NOMO-1 (cell line): ENCODE measurements at regions not wholly inside any gene's neighbourhood (a gene's known extent, or its start where the extent isn't known, plus 50 kb on each side); places are given as distances from the start of the nearest gene placed in this dataset.
"Not testable (repeated sequence)": the region's sequence is repeated elsewhere in the genome, so short reads cannot be mapped to it uniquely, and the experiment has no call there.

Experiments used
- DNase-seq, 2 experiments: peaks; one replicate each; lab custom pipeline; 2025; ENCODE audit not compliant: unreplicated experiment in 2 of 2; lab: John Stamatoyannopoulos, UW

DNA sequence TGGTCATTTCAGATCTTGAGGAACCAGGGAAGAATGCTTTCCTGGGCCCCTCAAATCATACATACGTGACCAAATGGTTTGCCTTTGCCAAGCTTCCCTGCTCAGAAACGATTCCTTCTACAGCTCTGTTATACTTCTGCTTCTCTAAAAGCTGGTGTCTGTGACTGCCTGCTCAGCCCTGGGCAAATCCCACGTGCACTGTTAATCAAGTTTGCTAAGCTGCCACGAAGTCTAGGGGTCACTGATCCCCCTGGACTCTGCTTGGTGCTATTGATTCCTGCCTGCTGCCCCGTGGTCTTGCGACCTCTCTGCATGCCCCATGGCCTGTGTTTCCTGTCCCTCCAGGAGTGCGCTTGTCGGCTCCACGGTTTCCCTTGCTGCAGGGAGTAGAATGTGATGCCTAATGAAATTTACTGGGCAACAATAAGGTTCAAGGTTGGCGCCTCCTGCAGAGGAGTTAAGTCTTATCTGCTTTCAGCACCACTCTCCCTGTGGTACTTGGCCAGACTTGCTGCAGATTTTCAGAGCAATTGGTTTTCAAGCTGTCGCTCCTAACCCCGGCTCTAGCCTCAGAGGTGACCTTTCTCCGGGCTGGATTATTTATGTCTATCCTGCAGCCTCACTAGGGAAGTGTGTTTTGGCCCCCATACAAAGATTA is 201.6 kb upstream of the FZD8 start:
- DNase-seq = no peak

DNA sequence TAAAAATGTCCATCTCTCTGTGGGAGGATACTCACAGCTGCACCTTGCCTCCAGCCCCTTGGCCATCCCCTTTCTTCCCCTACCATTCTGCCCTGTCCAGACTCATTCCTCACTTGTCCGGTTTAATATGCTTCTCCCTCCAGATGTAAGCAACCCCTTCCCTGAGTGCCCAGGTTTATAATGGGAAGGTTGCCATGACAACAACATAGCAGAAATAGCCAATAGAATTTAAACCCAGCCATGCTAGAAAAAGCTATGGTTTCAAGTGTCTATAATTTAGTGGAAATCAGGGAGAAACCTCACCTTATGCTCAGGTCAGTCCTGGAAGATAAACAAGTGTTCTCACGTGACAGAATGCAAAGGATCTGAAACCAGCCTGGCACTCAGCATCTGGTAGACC is 196.0 kb upstream of the FZD8 start:
- no peak for DNase-seq

DNA sequence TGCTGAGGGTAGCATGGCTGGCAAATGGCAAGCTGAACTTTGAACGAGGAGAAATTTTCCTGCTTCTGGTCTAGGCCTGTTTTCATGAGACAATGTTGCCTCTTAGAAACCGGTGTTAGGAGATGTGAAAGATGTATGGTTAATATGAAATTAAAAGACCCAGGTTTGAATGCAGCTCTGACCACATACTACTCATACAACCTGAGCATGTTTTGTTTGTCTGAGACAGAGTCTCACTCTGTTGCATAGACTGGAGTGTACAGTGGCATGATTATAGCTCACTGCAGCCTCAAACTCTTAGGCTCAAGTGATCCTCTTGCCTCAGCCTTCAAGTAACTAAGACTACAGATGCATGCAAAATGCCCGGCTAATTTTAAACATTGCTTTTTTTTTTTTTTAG is 193.4 kb upstream of the FZD8 start:
- no peak for DNase-seq

DNA sequence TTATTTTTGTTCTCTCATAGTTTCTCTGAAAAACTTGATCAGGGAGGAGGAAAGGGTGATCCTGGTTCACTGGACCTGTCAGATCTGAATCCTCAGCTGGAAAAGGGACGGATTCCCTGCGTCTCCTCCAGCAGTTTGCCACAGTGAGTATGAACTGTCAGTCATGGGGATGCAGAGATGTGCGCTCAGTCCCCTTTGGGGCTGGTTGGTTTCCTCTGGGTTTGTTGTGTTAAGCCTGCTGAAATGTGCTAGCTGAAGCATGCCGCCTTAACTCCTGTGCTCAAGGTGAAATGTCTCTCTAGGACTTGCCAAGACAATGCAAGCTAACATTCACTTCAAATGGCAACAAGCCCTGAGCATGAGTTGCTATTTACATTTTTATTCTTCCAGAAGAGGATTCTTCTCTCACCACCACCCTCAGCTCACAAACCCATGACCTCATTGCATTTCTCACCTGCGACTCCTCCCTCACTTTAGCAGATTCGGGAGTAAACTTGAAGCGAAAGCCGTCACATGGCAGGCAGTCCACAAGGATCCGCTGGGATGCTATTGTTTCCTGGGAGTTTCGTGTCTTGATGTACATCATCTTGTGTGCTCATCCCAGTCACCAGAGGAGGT is 192.9 kb upstream of the FZD8 start:
- no peak for DNase-seq

DNA sequence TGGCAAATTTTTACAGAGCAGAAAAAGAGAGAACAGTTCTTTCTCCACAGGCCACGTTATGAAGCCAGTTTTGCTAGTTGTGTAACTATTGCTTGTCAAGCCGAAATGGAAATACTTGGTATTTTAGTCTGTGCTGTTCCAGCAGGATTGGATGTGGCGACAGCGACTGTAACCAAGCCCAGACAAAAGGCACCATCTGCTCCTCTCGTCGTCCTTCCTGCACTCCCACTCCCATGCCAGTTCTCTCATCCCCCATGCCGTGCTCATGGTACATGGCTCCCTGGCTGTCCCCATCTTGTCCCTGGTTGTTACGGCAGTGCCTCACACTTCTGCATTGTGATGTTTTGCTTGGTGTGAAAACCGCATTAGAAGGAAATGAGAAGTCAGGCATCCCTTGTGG is 185.7 kb upstream of the FZD8 start:
- DNase-seq = no peak

DNA sequence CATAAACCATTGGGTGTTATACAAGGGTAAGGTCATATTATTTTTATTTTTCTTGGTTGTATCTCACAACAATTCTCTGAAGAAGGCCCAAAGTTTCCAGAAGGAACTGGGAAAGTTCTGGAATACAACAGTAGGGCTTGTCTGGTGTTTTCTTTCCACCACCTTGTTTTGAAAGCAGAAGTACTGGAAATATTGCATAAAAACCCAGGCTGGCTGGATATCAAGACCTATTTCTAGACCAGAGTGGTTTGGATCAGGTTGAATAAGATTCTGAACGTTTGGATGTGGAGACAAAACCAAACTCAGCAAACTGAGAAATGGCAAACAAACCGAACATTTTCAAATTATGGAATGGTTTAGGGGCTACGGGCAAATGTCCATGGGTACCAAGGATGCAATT is 182.6 kb upstream of the FZD8 start:
- DNase-seq = no peak

DNA sequence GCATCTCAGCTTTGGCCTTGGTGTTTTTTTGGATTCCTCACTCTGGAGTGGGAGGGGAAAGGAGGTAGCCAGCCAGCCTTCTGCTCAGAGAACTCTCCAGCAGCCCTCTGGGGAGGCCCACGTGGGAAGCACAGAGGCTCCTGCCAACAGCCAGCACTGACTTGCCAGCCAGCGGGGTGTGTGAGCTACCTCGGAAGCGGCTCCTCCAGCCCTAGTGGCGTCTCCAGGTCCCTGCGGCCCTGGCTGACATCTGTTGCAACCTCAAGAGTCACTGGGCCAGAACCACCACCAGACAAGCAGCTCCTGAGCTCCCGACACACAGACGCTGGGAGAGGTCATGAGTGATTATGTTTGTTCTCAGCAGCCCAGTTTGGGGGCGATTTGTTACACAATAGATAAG is 180.2 kb upstream of the FZD8 start:
- DNase-seq = no peak

DNA sequence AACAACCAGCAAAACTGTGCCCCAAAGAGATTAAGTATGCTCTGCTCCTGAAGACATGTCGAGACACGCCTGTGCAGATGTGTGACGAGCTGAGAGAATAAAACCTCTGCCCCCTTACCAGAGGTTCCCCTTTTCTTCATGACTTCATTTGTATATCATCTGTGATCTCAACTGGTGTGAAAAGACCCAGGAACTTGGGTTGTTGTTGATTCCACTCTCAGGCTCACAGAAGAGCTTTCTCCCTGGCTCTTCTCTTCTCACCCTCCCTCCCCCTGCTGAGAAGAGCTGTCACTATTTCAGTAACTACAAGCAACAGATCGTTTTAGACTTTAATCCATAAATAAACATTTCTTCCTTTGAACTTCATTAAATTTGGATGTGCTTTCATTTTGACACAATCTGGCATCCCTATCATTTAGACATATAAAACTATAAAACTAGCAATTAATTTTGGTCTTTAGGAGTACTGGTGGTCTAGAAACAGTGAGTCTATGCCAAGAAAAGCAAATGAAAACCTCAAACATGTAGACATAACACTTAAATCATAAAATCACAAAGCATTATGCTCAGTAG is 179.3 kb upstream of the FZD8 start:
- peak; percentile 7 to 41 for DNase-seq

DNA sequence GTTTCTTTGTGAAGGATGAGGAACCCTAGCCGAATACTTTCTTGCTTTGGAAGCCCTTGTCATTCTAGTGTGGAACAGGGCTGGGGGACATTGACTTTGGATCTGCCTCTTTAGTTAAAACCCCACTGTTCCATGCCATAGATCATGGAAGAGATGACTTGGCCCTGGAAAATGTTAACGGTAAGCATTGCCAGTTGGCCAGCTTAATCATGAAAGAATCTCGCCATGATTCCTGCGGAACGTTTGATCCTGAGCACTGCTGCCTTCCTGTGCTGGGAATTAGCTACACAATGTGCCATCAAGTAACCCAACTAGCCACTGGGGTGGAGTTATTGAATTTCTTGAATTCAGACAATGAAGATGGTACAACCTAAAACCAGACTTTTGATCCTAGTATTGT is 177.6 kb upstream of the FZD8 start:
- no peak for DNase-seq

DNA sequence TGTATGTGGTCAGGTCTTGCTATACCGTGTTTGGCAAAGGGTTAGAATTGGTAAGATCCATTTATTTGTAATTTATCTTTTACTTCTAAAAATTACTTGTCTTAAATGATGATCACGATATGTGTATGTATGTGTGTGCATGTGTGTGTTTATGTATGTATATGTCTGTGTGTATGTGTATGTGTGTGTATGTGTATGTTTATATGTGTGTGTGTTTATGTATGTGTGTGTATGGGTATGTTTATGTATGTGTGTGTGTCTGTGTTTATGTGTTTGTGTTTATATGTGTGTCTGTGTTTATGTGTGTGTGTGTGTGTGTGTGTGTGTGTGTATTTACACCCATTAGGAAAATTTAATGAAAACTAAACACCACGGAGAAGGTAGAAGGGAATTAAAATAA is 176.9 kb upstream of the FZD8 start:
- DNase-seq = no peak

DNA sequence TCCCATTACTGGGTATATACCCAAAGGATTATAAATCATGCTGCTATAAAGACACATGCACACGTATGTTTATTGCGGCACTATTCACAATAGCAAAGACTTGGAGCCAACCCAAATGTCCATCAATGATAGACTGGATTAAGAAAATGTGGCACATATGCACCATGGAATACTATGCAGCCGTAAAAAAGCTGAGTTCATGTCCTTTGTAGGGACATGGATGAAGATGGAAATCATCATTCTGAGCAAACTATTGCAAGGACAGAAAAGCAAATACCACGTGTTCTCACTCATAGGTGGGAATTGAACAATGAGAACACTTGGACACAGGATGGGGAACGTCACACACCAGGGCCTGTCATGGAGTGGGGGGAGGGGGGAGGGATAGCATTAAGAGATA is 175.0 kb upstream of the FZD8 start:
- not testable (repeated sequence) for DNase-seq

DNA sequence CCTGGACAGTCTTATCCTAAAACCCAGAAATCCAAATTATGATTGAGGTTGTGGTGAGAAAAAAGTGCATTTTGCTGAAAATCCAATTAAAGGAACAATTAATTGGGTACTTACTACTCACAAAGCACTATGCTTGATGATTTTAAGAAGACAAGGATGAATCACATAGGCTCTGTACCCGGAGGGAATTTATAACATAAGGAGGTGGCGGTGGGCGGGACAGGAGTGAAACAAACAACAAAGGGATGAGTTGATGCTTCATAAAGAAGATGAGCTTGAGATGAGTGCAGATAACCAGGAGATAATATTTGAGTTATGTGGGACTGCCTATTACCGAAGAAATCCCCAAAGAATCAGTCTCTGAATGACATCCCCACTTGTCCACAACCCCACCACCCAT is 171.1 kb upstream of the FZD8 start:
- no peak for DNase-seq

DNA sequence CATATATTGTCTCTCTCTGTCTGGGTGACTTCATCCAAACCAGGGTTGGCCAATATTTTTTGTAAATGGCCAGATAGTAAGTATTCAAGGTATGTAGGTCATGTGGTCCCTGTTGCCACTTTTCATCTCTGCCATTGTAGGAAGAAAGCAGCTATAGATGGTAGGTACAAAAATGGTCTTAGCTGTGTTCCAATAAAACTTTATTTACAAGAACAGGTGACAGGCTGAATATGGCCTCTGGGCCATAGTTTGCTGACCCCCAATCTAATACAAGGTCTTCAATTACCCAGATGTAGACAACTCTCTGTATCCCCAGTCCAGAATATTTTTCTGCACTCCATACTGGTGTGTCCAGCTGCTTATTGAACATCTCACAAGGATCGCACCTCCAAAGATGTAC is 166.2 kb upstream of the FZD8 start:
- no peak for DNase-seq

DNA sequence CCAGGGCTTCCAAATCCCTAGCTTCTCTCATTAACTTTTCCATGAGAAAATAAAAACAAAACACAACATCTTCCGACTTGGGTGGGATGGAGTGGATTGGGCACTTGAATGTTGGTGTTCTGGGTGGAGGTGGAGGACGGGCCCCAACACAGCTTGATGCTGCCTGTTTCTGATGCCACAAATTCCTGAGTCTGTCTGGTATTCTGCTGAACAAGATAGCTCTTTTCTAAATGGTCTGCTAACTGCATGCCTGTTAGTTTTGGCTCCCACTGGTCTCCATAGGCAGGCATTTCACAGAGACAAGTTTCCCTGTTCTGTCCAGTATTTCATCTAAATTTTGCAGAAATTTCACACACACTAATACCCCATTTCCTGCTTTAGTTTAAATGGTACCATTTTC is 160.9 kb upstream of the FZD8 start:
- no peak for DNase-seq

DNA sequence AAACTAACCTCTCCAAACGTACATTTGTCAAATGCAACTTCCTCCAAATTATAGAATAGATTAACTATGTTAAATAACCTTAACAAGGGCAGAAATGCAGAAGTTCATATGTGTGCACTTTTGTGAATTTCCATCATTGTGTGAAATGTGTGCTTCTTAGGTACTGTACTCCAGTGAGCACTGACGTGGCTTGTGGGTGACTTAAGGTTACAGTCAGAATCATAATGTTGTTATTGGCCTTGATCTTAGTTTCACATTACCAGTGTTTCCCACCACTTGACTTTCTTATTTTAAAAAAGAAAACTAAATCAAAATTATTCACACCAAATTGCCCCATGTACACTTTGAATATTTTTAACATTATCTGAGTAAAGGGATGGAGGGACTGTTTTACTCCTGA is 155.1 kb upstream of the FZD8 start:
- DNase-seq = no peak

DNA sequence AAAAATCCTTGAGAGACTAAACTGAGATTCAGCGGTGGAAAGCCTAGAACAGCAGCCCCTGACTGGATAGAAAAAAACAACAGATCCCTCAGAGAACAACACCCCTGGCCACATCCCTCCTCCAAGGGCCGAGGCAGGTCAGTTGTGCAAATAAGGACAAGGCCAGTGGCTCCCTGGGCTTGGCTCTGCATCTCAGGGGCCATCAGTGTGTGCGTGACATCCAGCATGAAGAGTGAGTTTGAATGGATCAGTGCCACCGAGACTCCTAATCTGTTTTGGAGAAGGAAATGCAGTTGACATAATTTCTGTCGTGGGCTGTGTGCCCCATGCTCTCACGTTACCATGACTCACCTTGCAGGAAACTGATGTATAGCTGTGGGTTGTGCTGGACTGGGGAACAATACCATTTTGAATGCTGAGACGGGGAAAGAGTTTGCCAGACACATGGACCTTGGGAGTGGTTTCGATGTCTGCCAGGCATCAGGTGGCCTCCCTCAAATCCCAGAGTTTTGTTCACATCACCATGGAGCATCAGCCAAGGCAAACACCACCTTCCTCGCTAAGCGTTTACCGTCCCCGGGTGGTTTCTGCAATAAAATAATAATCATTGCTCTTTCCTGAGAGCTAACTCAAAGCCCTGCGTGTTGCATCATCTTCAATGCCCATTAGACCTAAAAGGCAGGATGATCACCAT is 153.2 kb upstream of the FZD8 start:
- DNase-seq = peak; percentile 32 to 37

DNA sequence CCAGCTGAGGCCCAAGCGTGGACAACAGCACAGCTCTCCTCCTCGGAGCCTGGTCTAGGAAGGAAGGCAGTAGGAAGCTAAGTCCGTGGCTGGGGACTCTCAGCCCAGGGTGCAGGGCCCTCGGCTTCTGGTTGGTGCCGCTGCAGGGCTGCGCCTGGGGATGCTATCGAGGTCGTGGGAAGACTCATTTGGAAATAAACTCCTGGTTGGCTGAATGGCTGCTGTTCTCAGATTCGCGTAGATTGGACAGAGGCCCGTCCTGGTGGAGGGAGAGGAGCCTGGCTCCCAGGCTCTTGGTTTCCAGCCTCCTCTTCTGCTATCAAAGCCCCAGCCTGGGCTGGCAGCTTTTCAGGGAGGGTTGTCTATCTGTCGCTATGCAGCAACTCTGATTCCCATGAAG is 152.6 kb upstream of the FZD8 start:
- DNase-seq = no peak

DNA sequence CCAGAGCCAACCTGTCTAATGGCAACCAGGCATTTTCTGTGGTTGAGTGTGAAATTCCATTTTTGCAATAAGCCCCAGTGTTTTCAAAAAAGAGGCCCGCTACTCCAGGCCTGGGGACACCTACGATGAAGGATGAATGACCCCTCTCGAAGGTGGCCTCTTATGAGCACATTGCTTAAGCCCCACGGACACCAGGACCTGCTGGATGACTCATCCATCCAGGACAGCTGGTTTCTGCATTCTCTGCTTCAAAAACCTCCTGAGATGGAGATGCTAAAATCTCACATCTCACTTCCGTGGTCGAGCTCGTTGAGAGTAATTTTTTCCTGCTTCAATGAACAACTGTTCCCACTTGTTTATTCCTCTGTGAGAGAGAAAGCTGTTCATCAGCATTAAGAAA is 150.2 kb upstream of the FZD8 start:
- DNase-seq = no peak

DNA sequence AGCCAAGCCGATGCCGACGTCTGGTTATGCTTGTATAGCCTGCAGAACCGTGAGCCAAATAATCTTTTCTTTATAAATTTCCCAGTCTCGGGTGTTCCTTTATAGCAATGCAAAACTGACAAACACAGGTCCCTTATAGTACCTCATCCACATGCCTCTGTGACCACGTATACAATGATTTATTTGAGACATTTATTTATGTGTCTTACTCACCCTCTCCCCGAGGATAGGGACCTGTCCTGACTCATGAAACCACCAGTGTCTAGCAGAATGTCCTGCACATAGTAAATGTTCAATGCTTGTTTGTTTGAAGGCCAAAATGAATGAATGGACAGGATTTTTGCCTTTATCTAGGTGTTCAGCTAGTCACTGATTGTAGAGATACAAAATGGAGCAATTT is 147.9 kb upstream of the FZD8 start:
- no peak for DNase-seq

DNA sequence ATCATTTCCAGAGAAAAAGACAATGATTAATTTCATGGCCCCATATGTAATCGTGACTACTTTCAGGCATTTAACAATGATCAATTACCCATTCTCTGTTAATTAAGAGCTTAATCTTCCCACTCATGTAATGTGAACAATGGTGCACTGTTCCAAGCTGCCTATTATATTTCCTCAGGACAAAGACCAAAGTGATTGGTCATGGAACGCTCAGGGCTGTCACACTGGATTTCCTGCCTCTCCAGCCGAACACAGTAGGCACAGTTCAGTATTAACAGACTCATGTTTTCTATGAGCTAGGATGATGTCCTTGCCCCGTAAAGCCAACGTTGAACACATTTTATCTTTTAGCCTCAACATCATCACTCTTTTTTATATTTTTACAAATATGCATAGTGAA is 142.7 kb upstream of the FZD8 start:
- DNase-seq = no peak

DNA sequence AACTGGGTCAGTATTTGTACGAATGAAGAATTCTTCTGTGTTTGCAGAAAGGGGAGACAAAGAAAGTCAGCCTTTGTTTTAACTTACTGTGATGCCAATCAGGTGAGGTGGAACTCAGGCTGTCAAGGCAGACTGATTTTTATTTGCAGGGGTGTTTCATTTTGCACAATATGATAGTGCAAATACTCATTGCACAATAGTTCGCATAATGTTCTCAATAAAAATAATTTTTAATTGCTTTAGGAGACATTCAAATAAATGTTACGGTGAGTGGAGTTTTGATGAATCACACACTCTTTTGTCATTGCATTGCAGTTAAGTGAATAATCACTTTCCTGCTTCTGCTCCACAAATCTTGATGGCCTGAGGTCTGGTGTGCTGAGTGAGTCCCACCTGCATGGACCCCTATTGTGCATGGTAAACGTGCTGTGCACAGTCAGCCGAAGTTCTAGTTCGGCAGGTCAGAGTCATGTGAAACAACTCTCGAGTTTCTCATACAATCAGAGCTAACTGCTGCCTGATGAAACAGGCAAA is 141.3 kb upstream of the FZD8 start:
- no peak for DNase-seq

DNA sequence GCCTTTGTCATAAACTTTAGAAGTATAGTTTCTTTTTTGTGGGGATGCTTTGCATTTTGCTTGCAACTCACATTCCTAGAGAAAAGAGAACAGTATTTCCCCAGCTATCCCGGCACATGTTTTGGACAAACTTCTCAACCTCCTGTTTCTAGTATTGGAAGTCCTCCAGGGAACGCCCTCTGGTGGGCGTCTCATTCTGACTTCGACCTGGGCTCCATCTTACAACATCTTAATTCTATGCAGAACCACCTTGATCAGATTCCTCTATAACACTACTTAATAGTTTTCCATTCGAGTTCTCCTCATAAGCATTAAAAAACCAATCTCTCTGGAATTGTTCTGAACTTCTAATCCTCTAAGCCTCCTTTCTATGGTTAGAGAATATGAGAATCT is 139.5 kb upstream of the FZD8 start:
- no peak for DNase-seq
